HEK293T (cell line): ENCODE measurements at regions not wholly inside any gene's neighbourhood (a gene's known extent, or its start where the extent isn't known, plus 50 kb on each side); places are given as distances from the start of the nearest gene placed in this dataset.
"Not testable (repeated sequence)": the region's sequence is repeated elsewhere in the genome, so short reads cannot be mapped to it uniquely, and the experiment has no call there.

Experiments used
- CTCF ChIA-PET: fragments of 350-600 bp; formaldehyde crosslinking; extraction: SDS; loops from one replicate; lab custom pipeline; 2021; ENCODE audit warnings: antibody characterized with exemption, inconsistent platforms; lab: Yijun Ruan, JAX
- POLR2A ChIA-PET: fragments of 350-600 bp; formaldehyde crosslinking; extraction: SDS; loops from one replicate; lab custom pipeline; 2020; ENCODE audit warnings: antibody characterized with exemption, inconsistent platforms; lab: Yijun Ruan, JAX
- DNase-seq: peaks from one replicate; pipeline ENCODE4 v3.0.0; 2012; ENCODE audit warnings: mixed read lengths; ENCODE audit errors: extremely low spot score
- ARNT ChIP-seq: fragments of 450-650 bp; IDR thresholded peaks from 2 replicates; pipeline ENCODE4 v1.6.1; 2017; ENCODE audit warnings: mild to moderate bottlenecking
- BHLHE40 ChIP-seq: fragments of 450-650 bp; IDR thresholded peaks from 2 replicates; pipeline ENCODE4 v1.6.1; 2016; ENCODE audit warnings: mild to moderate bottlenecking, moderate library complexity, borderline replicate concordance
- CTBP1 ChIP-seq: fragments of 450-650 bp; IDR thresholded peaks from 2 replicates; pipeline ENCODE4 v1.6.1; 2016; ENCODE audit warnings: borderline replicate concordance
- ELF4 ChIP-seq: fragments of 450-650 bp; IDR thresholded peaks from 2 replicates; pipeline ENCODE4 v1.6.1; 2017; ENCODE audit warnings: antibody characterized with exemption
- FOXA1 ChIP-seq: fragments of 450-650 bp; IDR thresholded peaks from 2 replicates; pipeline ENCODE4 v1.6.1; 2016; ENCODE audit warnings: mild to moderate bottlenecking
- FOXK2 ChIP-seq: fragments of 450-650 bp; IDR thresholded peaks from 2 replicates; pipeline ENCODE4 v1.6.1; 2016; ENCODE audit warnings: mild to moderate bottlenecking
- FOXM1 ChIP-seq: fragments of 450-650 bp; IDR thresholded peaks from 2 replicates; pipeline ENCODE4 v1.6.1; 2017; ENCODE audit warnings: mild to moderate bottlenecking, borderline replicate concordance
- HDGF ChIP-seq: fragments of 450-650 bp; IDR thresholded peaks from 2 replicates; pipeline ENCODE4 v1.6.1; 2017; ENCODE audit warnings: antibody characterized with exemption, borderline replicate concordance
- L3MBTL2 ChIP-seq: fragments of 450-650 bp; conservative IDR thresholded peaks from 2 replicates; pipeline ENCODE4 v1.6.1; 2016; ENCODE audit warnings: mild to moderate bottlenecking
- LEF1 ChIP-seq: fragments of 450-650 bp; IDR thresholded peaks from 2 replicates; pipeline ENCODE4 v1.6.1; 2017; ENCODE audit warnings: mild to moderate bottlenecking, borderline replicate concordance
- SP1 ChIP-seq: fragments of 450-650 bp; IDR thresholded peaks from 2 replicates; pipeline ENCODE4 v1.6.1; 2017
- SUZ12 ChIP-seq: fragments of 450-650 bp; IDR thresholded peaks from 2 replicates; pipeline ENCODE4 v1.6.1; 2016; ENCODE audit warnings: mild to moderate bottlenecking
- TARDBP ChIP-seq: fragments of 450-650 bp; IDR thresholded peaks from 2 replicates; pipeline ENCODE4 v1.6.1; 2016
- ZNF384 ChIP-seq: fragments of 450-650 bp; IDR thresholded peaks from 2 replicates; pipeline ENCODE4 v1.6.1; 2016
- TF ChIP-seq, protein P1 (sequence below): fragments of 450-650 bp; IDR thresholded peaks from 2 replicates; pipeline ENCODE4 v1.6.1; 2016

DNA sequence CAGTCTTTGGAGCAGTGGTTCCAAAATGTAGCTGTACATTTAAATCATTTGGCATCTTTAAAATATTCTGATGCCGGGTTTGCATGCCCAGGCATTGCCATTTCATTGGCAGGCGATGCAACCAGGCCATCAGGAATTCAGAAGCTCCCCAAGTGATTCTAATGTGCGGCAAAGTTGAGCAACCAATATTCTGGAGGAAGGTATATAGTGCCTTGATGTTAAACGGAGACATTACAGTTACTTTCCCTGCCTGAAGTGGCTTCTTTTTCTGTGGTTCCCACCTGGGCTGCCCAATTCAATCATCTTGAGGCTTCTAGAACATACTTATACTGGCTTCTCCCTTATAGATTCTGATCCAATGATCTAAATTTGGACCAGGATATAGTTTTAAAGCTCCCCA, 68.7 kb upstream of the PGM2 start:
- ChIA-PET CTCF (no interaction called here), POLR2A (interaction anchor here (0.8 kb wide), 1 partner anchor 9 kb away, joined by 3 read pairs; no protein-coding TSS in a partner anchor)
- no peak for TF ChIP-seq ARNT
- DNase-seq = no peak

DNA sequence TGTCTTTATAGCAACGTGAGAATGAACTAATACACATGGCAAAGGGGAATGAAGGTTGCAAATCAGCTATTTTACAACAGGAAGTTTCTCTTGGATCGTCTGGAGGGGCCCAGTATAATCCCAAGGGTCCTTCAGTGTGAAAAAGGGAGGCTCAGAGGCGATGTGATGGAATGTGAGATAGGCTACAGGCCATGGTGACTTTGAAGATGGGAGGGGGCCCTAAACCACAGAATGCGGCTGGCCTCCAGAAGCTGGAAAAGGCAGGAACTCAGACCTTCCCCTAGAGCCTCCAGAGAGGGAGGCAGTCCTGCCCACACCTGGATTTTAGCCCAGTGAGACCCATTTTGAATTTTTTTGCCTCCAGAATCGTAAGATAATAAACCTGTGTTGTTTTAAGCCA, 69.4 kb upstream of the PGM2 start:
- CTCF ChIA-PET = no interaction called here
- POLR2A ChIA-PET = no interaction called here
- no peak for DNase-seq
- no peak for TF ChIP-seq BHLHE40
- no peak for TF ChIP-seq TARDBP
- no peak for TF ChIP-seq HDGF
- TF ChIP-seq FOXK2 = no peak
- no peak for TF ChIP-seq ARNT
- TF ChIP-seq FOXA1 = no peak
- no peak for TF ChIP-seq LEF1
- TF ChIP-seq CTBP1 = no peak
- TF ChIP-seq, protein P1, sequence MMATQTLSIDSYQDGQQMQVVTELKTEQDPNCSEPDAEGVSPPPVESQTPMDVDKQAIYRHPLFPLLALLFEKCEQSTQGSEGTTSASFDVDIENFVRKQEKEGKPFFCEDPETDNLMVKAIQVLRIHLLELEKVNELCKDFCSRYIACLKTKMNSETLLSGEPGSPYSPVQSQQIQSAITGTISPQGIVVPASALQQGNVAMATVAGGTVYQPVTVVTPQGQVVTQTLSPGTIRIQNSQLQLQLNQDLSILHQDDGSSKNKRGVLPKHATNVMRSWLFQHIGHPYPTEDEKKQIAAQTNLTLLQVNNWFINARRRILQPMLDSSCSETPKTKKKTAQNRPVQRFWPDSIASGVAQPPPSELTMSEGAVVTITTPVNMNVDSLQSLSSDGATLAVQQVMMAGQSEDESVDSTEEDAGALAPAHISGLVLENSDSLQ = no peak
- no peak for TF ChIP-seq L3MBTL2
- TF ChIP-seq FOXM1 = no peak
- TF ChIP-seq SP1 = no peak
- no peak for TF ChIP-seq SUZ12

DNA sequence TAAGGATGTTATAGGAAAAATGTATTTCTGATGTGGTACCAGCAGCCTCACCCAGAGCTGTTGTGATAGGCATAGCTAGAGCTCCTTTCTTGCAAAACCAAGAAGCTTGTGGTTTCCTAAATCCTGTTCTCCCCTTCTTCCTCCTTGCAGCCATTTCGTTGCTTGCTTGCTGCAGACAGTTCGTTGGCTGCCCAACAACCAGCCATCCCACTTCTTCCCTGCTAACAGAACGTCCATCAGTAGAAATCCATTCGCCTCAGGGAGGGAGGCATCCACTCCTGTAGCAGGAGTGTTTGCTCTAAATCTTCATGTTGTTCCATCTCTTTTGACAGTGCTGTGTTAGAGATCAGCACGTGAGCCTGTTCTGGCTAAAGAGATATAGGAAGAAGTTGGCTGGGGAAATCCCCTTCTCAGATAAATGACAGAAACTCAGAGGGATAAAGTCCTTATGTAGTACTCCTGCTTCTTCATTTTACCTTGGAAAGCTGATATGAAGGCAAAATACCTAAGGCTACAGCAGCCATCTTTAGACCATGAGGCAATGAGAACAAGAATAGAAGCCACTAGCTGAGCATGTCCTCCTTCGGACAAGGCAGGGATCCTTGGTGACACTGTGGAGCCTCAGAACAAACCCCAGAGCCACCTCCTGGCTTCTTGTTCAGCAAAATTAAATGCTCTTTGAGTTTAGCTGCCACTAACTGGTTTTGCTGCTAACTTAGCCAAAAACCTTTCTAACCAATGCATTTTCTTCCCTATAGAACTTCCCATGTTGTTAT, 68.4 kb upstream of the RELL1 start:
- ChIA-PET CTCF (interaction anchor here (0.5 kb wide), 1 partner anchor 10 kb away, joined by 3 read pairs; no protein-coding TSS in a partner anchor), POLR2A (no interaction called here)
- no peak for DNase-seq
- TF ChIP-seq, protein P1 = no peak
- TF ChIP-seq SP1 (no peak), BHLHE40 (no peak), FOXK2 (no peak), ELF4 (no peak), LEF1 (no peak)

DNA sequence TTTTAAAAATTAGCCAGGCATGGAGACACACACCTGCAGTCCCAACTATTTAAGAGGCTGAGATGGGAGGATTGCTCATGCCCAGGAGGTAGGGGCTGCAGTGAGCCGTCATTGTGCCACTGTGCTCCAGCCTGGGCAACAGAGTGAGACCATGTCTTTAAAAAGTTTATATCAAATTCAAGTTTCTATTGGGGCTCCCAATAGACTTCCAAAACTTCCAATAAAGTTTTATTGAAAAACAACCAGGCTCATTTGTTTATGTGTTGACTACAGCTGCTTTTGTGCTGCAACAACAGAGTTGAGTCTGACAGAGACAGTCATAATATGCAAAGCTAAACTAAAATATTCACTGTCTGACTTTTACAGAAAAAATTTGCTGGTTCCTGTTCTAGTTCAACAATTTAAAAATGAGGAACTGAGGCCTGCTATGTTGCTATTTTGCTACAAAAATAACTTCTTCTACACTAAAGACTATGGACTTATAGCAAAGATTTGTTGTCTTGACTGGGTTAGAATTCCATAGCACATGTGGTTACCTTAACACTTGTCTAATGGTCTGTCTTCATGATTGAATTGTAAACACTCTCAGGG, 63.3 kb upstream of the RELL1 start:
- DNase-seq = no peak

DNA sequence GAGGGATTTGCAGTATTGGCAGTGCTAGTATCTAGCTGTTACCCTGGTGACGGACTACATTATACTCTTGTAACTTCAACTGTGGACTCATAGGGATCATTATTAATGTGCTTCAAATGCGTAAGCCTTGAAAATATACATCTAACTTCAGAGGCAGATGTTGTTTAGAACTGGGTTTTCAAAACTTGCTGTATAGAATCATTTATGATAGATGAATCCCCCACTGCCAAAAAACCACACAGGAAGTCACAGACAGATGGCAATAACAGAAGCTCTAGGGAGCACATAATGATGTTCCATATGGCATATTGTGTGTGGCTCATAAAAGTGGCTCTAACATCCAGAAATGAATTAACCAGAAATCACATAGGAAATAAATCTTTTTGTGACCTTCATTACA, 62.3 kb upstream of the RELL1 start:
- ChIA-PET CTCF (no interaction called here), POLR2A (no interaction called here)
- DNase-seq = no peak
- TF ChIP-seq HDGF (no peak), SP1 (no peak), ARNT (no peak), ZNF384 (no peak), SUZ12 (no peak), TARDBP (no peak)
- TF ChIP-seq, protein P1 = no peak

More for the DNA sequence above, 63.3 kb upstream of the RELL1 start:
- POLR2A ChIA-PET = no interaction called here
- no peak for TF ChIP-seq ARNT
- TF ChIP-seq LEF1 = no peak
- no peak for TF ChIP-seq ZNF384
- no peak for TF ChIP-seq HDGF
- no peak for TF ChIP-seq SUZ12
- no peak for TF ChIP-seq FOXM1
- CTCF ChIA-PET = no interaction called here

DNA sequence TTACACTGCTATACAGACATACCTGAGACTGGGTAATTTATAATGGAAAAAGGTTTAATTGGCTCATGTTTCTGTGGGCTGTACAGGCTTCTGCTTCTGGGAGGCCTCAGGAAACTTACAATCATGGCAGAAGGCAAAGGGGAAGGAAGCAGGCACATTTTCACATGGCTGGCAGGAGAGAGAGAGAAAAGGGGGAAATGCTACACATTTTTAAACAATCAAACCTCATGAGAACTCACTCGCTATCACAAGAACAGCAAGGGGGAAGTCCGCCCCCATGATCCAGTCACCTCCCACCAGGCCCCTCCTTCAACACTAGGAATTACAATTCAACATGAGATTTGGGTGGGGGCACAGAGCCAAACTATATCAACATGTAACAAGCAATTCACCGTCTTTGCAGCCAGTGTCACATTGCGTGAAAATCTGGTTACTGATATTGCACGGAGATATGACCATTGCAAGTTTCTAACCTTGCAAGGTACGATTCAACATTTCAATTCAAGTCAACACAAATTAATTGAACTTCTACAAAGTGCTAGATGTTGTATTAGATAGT, 61.7 kb upstream of the RELL1 start:
- POLR2A ChIA-PET = no interaction called here
- CTCF ChIA-PET = no interaction called here
- no peak for DNase-seq
- no peak for TF ChIP-seq ZNF384

DNA sequence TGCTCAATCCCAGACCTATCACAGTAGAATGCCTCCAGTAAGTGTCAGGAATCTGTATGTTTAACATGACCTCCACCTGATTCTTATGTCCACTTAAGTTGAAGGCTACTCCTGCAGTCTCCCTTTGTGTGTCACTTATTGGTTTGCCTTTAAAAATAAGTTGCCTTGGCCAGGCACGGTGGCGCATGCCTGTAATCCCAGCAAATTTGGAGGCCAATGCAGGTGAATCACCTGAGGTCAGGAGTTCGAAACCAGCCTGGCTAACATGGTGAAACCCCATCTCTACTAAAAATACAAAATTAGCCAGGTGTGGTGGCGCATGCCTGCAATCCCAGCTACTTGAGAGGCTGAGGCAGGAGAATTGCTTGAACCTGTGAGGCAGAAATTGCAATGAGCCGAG, 60.7 kb upstream of the RELL1 start:
- CTCF ChIA-PET, POLR2A ChIA-PET, DNase-seq: not testable (repeated sequence)
